CD4-positive, alpha-beta memory T cell (primary cell): ENCODE measurements at regions not wholly inside any gene's neighbourhood (a gene's known extent, or its start where the extent isn't known, plus 50 kb on each side); places are given as distances from the start of the nearest gene placed in this dataset.
"Not testable (repeated sequence)": the region's sequence is repeated elsewhere in the genome, so short reads cannot be mapped to it uniquely, and the experiment has no call there.

Source experiments
- CTCF ChIA-PET: fragments of 350-600 bp; sonication (Branson Sonifier 250); formaldehyde crosslinking; loops from one replicate; lab custom pipeline; 2021; ENCODE audit warnings: inconsistent platforms; ENCODE audit not compliant: partially characterized antibody; lab: Charles Lee
- POLR2A ChIA-PET: fragments of 350-600 bp; sonication (Branson Sonifier 250); formaldehyde crosslinking; loops from one replicate; lab custom pipeline; 2021; ENCODE audit not compliant: partially characterized antibody; lab: Charles Lee
- DNase-seq, 5 donors: peaks; one replicate each; pipeline versions ENCODE4 v3.0.0 to v3.0.0-alpha.2; 2020 to 2022; ENCODE audit warnings: mixed read lengths in 1 of 5
- H3K27ac ChIP-seq: one replicate; pipeline ENCODE4 v1.7.0; 2013; ENCODE audit warnings: low read depth, low read length
- H3K27me3 ChIP-seq: 2 replicates; pipeline ENCODE4 v1.7.0; 2013; ENCODE audit warnings: mild to moderate bottlenecking, low read length, moderate library complexity; ENCODE audit not compliant: insufficient read depth
- H3K36me3 ChIP-seq: 2 replicates; pipeline ENCODE4 v1.7.0; 2013; ENCODE audit warnings: mild to moderate bottlenecking, low read length, moderate library complexity; ENCODE audit not compliant: insufficient read depth
- H3K4me1 ChIP-seq: 2 replicates; pipeline ENCODE4 v1.7.0; 2013; ENCODE audit warnings: mild to moderate bottlenecking, low read length, moderate library complexity; ENCODE audit not compliant: insufficient read depth
- H3K4me3 ChIP-seq, 2 donors: one replicate each; pipeline ENCODE4 v1.7.0; 2013; ENCODE audit warnings: low read length in 2 of 2, mild to moderate bottlenecking in 1 of 2
- H3K9me3 ChIP-seq, 2 donors: one replicate each; pipeline ENCODE4 v1.7.0; 2013; ENCODE audit warnings: low read length in 2 of 2, control low read depth in 1 of 2; ENCODE audit not compliant: control insufficient read depth in 1 of 2
- H3K27ac Mint-ChIP-seq, 7 donors: one replicate each; pipeline ENCODE4 v1.8.0; 2020 to 2021; ENCODE audit warnings: mixed read lengths in 7 of 7, mild to moderate bottlenecking in 6 of 7, inconsistent platforms in 3 of 7, moderate library complexity in 3 of 7
- H3K27me3 Mint-ChIP-seq, 2 donors: one replicate each; pipeline ENCODE4 v1.8.0; 2020 to 2021; ENCODE audit warnings: mixed read lengths in 2 of 2
- H3K36me3 Mint-ChIP-seq, 2 donors: one replicate each; pipeline ENCODE4 v1.8.0; 2020 to 2021; ENCODE audit warnings: mixed read lengths in 2 of 2, inconsistent platforms in 1 of 2, mild to moderate bottlenecking in 1 of 2
- H3K4me1 Mint-ChIP-seq, 4 donors: one replicate each; pipeline ENCODE4 v1.8.0; 2020 to 2021; ENCODE audit warnings: mixed read lengths in 4 of 4, mild to moderate bottlenecking in 1 of 4
- H3K4me3 Mint-ChIP-seq, 8 donors: one replicate each; pipeline ENCODE4 v1.8.0; 2020 to 2021; ENCODE audit warnings: mixed read lengths in 8 of 8, mild to moderate bottlenecking in 7 of 8, moderate library complexity in 6 of 8, inconsistent platforms in 3 of 8
- H3K9me3 Mint-ChIP-seq, 8 donors: one replicate each; pipeline ENCODE4 v1.8.0; 2020 to 2021; ENCODE audit warnings: mixed read lengths in 8 of 8, mild to moderate bottlenecking in 5 of 8, inconsistent platforms in 3 of 8, moderate library complexity in 1 of 8
- intact Hi-C: fragments of 100-400 bp; cut with micrococcal nuclease; formaldehyde crosslinking; loops from one replicate; pipeline ENCODE4 v1.15.1; 2023

DNA sequence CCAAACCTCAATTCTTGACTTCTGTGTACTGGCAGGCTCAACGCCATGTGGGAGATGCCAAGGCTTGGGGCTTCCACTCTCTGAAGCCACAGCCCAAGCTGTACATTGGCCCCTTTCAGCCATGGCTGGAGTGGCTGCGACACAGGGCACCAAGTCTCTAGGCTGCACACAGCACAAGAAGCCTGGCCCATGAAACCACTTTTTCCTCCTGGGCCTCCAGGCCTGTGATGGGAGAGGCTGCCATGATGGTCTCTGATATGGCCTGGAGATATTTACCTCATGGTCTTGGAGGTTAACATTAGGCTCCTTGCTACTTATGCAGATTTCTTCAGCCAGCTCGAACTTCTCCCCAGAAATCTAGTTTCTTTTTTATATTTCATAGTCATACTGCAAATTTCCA is 724.1 kb downstream of the RNF144A start:
- H3K36me3 ChIP-seq, H3K4me1 Mint-ChIP-seq, H3K27me3 ChIP-seq, H3K27me3 Mint-ChIP-seq, intact Hi-C loops, CTCF ChIA-PET, H3K36me3 Mint-ChIP-seq, H3K27ac ChIP-seq, H3K9me3 ChIP-seq, DNase-seq, H3K4me1 ChIP-seq, H3K27ac Mint-ChIP-seq, POLR2A ChIA-PET, H3K4me3 Mint-ChIP-seq, H3K4me3 ChIP-seq: not testable (repeated sequence)
- H3K9me3 Mint-ChIP-seq, result peaks cover 0 to 25% (median 17%) of the 10 kb centered on the region in 8 donors

DNA sequence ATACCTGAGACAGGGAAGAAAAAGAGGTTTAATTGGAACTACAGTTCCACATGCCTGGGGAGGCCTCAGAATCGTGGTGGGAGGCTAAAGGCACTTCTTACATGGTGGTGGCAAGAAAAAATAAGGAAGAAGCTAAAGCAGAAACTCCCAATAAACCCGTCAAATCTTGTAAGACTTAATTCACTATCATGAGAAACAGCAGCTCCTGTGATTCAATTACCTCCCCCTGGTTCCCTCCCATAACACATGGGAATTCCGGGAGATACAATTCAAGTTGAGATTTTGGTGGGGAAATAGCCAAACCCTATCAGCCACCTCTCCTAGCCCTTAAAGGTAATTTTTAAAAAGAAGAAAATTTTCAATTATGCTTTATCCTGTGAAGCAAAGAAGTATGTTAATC is 728.8 kb downstream of the RNF144A start:
- Histone ChIP-seq H3K4me3 (no peak overlapping the region), H3K9me3 (no peaks in the 10 kb centered on the region), H3K27me3 (no peaks in the 10 kb centered on the region), H3K4me1 (peaks cover 16% of the 10 kb centered on the region), H3K27ac (no peak overlapping the region), H3K36me3 (no peaks in the 10 kb centered on the region)
- H3K36me3 Mint-ChIP-seq, result peaks cover 9 to 15% of the 10 kb centered on the region in 2 donors
- CTCF ChIA-PET, result interaction anchor here (0.5 to 2.7 kb wide), 4 partner anchors 12 to 31 kb away, joined by 3 to 11 read pairs (median 4); no protein-coding TSS in a partner anchor
- intact Hi-C loops, result no loop called here
- no peak overlapping the region for H3K4me3 Mint-ChIP-seq
- no peak for DNase-seq
- peaks cover 19 to 20% (median 20%) of the 10 kb centered on the region in 4 donors for H3K4me1 Mint-ChIP-seq
- peaks cover 0 to 14% (median 11%) of the 10 kb centered on the region in 8 donors for H3K9me3 Mint-ChIP-seq
- H3K27me3 Mint-ChIP-seq, result peaks cover 0 to 1% of the 10 kb centered on the region in 2 donors
- no peak overlapping the region for H3K27ac Mint-ChIP-seq
- POLR2A ChIA-PET, result no interaction called here

DNA sequence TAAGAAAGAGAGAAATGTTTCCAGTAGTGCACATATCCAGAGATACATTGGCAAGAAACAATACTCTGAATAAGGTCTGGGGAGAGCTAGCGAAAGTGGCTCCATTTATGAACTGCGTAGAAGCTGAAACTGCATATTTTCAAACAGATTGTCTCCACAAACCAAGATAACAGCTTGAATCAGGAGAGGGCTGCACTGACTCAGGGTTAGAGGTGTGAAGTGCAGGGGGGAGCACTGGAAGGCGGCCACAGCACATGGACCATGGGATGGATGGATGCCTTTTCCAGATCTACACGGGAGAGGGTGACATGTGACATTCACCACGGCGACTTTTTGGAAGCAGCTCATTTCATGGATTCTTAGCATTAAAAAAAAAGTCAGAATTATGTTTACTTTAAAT is 729.4 kb downstream of the RNF144A start:
- ChIA-PET POLR2A (no interaction called here), CTCF (interaction anchor here (0.5 to 2.7 kb wide), 5 partner anchors 11 to 30 kb away, joined by 3 to 11 read pairs (median 4); no protein-coding TSS in a partner anchor)
- intact Hi-C loops, result no loop called here
- H3K4me3 Mint-ChIP-seq, result no peak overlapping the region
- H3K4me1 ChIP-seq, result peaks cover 16% of the 10 kb centered on the region
- H3K36me3 Mint-ChIP-seq, result peaks cover 8 to 12% of the 10 kb centered on the region in 2 donors
- no peak for DNase-seq
- H3K36me3 ChIP-seq, result no peaks in the 10 kb centered on the region
- peaks cover 1 to 12% (median 7%) of the 10 kb centered on the region in 8 donors for H3K9me3 Mint-ChIP-seq
- peaks cover 21 to 27% (median 23%) of the 10 kb centered on the region in 4 donors for H3K4me1 Mint-ChIP-seq
- peaks cover 0 to 1% of the 10 kb centered on the region in 2 donors for H3K27me3 Mint-ChIP-seq
- no peaks in the 10 kb centered on the region for H3K9me3 ChIP-seq
- H3K27me3 ChIP-seq, result no peaks in the 10 kb centered on the region
- peak overlapping the region in 1 of 7 donors; percentile 2 for H3K27ac Mint-ChIP-seq
- H3K27ac ChIP-seq, result no peak overlapping the region
- H3K4me3 ChIP-seq, result no peak overlapping the region

DNA sequence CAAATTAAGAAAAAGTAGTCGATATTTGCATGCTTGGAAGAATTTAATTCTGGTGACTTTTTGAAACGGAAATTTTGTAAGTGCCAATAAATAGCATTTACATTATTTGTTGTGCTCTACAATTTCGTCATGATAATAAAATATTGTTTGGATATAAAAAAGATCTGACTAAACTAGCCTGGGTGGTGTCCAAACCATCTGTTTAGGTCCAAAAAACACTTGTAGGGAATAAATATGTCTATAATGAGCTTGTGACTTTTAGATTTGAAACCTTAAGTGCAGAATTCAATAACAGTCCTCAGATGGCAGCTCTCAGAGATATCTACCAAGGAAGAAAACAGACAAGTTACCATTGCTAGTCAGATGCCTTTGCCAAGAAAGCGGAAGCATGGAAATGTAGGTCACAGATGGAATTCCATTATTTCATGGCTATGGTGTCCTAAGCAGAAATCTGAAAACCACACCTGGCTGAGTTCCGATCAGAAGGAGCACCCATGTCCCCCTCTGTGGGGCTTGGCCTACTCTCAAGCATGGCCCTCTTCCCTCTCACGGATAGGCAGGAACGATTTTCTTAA is 731.1 kb downstream of the RNF144A start:
- Histone ChIP-seq H3K9me3 (no peaks in the 10 kb centered on the region), H3K4me3 (no peak overlapping the region), H3K27ac (no peak overlapping the region), H3K36me3 (no peaks in the 10 kb centered on the region), H3K4me1 (peaks cover 16% of the 10 kb centered on the region), H3K27me3 (no peaks in the 10 kb centered on the region)
- peaks cover 0 to 9% (median 4%) of the 10 kb centered on the region in 8 donors for H3K9me3 Mint-ChIP-seq
- no peak for DNase-seq
- ChIA-PET CTCF (interaction anchor here (1.3 to 2.7 kb wide), 2 partner anchors 12 to 23 kb away, joined by 3 to 11 read pairs; no protein-coding TSS in a partner anchor), POLR2A (no interaction called here)
- peaks cover 18 to 28% (median 24%) of the 10 kb centered on the region in 4 donors for H3K4me1 Mint-ChIP-seq
- H3K4me3 Mint-ChIP-seq, result no peak overlapping the region
- H3K27ac Mint-ChIP-seq, result peak overlapping the region in 2 of 7 donors; percentile 14 to 55
- intact Hi-C loops, result no loop called here
- H3K27me3 Mint-ChIP-seq, result peaks cover 0 to 1% of the 10 kb centered on the region in 2 donors
- peaks cover 6 to 7% of the 10 kb centered on the region in 2 donors for H3K36me3 Mint-ChIP-seq

DNA sequence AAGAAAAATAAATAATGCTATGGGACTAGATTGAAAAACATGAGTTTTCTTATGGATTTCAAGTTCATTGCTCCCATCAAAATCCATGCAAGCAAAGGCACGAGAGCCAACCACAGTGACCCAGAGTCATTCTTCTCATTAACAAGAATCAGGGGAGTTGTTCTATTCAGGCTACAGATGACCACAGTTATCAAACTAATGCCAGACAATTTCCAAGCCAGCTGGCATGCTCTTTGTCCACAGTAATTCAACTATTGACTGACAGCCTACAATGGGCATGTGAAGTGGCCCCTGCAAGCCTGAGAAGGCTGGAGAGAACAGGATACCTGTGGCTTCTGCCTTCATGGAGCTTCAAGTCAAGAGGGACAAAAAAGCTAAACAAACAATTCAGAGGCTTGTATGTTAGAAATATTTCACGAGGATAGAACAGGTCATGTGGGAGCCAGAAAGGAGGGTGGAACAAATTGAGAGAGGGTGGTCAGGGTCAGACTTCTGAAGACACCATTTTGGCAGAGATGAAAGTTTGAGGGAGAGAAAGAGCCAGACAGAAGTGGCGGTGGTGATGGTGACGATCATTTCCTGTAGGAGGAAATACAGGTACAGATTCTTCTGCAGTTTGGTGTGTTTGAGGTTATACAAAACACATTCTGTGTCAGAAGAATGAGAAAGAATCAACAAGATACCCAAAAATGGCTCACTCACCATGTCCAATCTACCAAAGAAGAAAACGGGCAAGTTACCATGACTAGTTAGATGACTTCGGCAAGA is 732.4 kb downstream of the RNF144A start:
- H3K36me3 ChIP-seq, result no peaks in the 10 kb centered on the region
- CTCF ChIA-PET, result no interaction called here

DNA sequence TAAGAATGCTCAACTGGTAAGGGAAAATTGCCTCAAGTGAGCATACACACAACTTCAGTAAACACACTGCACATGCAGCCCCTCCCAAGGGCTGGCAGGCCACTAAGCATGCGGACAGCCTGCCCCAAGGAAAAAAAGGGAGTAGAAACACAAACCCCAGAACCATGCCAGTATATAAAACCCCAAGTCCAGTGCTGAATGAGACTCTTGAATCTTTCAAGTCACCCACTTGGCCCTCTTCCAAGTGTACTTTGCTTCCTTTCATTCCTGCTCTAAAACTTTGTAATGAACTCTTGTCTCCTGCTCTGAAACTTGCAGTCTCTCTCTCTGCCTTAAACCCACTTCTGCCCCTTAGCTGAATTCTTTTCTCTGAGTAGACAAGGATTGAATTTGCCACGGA is 736.4 kb downstream of the RNF144A start:
- H3K4me1 Mint-ChIP-seq, result peaks cover 19 to 48% (median 24%) of the 10 kb centered on the region in 4 donors
- no peak overlapping the region for H3K27ac ChIP-seq
- H3K27me3 ChIP-seq, result no peaks in the 10 kb centered on the region
- peaks cover 3 to 15% (median 8%) of the 10 kb centered on the region in 8 donors for H3K9me3 Mint-ChIP-seq
- no peak for DNase-seq
- H3K27me3 Mint-ChIP-seq, result no peaks in the 10 kb centered on the region
- H3K36me3 Mint-ChIP-seq, result peaks cover 8 to 11% of the 10 kb centered on the region in 2 donors
- H3K9me3 ChIP-seq, result no peaks in the 10 kb centered on the region
- CTCF ChIA-PET, result no interaction called here
- no peak overlapping the region for H3K4me3 ChIP-seq
- POLR2A ChIA-PET, result no interaction called here
- H3K4me3 Mint-ChIP-seq, result no peak overlapping the region
- peaks cover 16% of the 10 kb centered on the region for H3K4me1 ChIP-seq
- intact Hi-C loops, result no loop called here
- H3K36me3 ChIP-seq, result no peaks in the 10 kb centered on the region
- H3K27ac Mint-ChIP-seq, result no peak overlapping the region

More for the DNA sequence above, 732.4 kb downstream of the RNF144A start:
- Mint-ChIP-seq H3K9me3 (peaks cover 2 to 14% (median 8%) of the 10 kb centered on the region in 8 donors), H3K27me3 (peaks cover 0 to 1% of the 10 kb centered on the region in 2 donors), H3K4me1 (peaks cover 19 to 28% (median 24%) of the 10 kb centered on the region in 4 donors), H3K36me3 (peaks cover 8 to 12% of the 10 kb centered on the region in 2 donors), H3K4me3 (peak overlapping the region; percentile 31 to 82 (median 56)), H3K27ac (peak overlapping the region; percentile 25 to 92 (median 73))
- intact Hi-C loops, result no loop called here
- Histone ChIP-seq H3K27ac (no peak overlapping the region), H3K4me3 (no peak overlapping the region), H3K27me3 (no peaks in the 10 kb centered on the region), H3K4me1 (peaks cover 16% of the 10 kb centered on the region), H3K9me3 (no peaks in the 10 kb centered on the region)
- POLR2A ChIA-PET, result interaction anchor here (0.5 kb wide), 1 partner anchor 76 kb away, joined by 3 read pairs; no protein-coding TSS in a partner anchor
- DNase-seq, result peak; percentile 18 to 37 (median 26)

DNA sequence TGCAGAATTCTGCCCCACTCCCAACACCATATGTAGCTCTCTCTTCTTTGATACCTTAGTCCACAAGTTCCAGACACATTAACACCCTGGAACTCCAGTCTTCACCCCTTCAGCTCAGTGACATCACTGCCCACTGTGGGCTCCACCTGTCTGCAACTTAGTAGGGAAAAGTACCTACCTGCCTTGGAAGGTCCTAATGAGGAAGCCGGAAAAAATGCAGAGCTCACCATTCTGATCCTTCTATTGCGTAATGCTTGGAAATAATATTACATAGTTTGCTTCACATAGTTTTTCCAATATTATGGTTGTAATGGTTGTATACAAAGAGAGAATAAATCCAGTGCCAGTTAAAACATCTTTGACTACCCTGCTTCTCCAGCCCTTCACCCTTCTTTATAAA is 738.4 kb downstream of the RNF144A start:
- Histone ChIP-seq H3K27ac (no peak overlapping the region), H3K36me3 (no peaks in the 10 kb centered on the region), H3K9me3 (no peaks in the 10 kb centered on the region), H3K4me3 (no peak overlapping the region), H3K4me1 (peaks cover 4% of the 10 kb centered on the region), H3K27me3 (no peaks in the 10 kb centered on the region)
- POLR2A ChIA-PET, result no interaction called here
- H3K9me3 Mint-ChIP-seq, result peaks cover 4 to 27% (median 10%) of the 10 kb centered on the region in 8 donors
- CTCF ChIA-PET, result interaction anchor here (0.9 to 2.2 kb wide), 4 partner anchors 11 to 228 kb away, joined by 3 to 10 read pairs (median 3); no protein-coding TSS in a partner anchor
- no peaks in the 10 kb centered on the region for H3K27me3 Mint-ChIP-seq
- intact Hi-C loops, result no loop called here
- peaks cover 12 to 39% (median 15%) of the 10 kb centered on the region in 4 donors for H3K4me1 Mint-ChIP-seq
- H3K36me3 Mint-ChIP-seq, result peaks cover 3 to 6% of the 10 kb centered on the region in 2 donors
- peak overlapping the region in 1 of 7 donors; percentile 54 for H3K27ac Mint-ChIP-seq
- H3K4me3 Mint-ChIP-seq, result no peak overlapping the region
- no peak for DNase-seq
